Lower leg skin (tissue), 4 donors: ENCODE measurements at regions not wholly inside any gene's neighbourhood (a gene's known extent, or its start where the extent isn't known, plus 50 kb on each side); places are given as distances from the start of the nearest gene placed in this dataset.

Experiments
- DNase-seq, 2 donors: peaks; one replicate each; pipeline ENCODE4 v3.0.0-alpha.2; 2019; ENCODE audit warnings: low spot score in 2 of 2
- H3K4me3 ChIP-seq: fragments of 200-600 bp; sonication (generic); 2 replicates; pipeline ENCODE4 v1.5.1; 2017; ENCODE audit warnings: mild to moderate bottlenecking, low read depth; ENCODE audit not compliant: poor library complexity, severe bottlenecking
- CTCF ChIP-seq, 3 donors: fragments of 450-650 bp; IDR thresholded peaks; one replicate each; pipeline ENCODE4 v1.5.1; 2016; ENCODE audit warnings: antibody characterized with exemption in 3 of 3, mild to moderate bottlenecking in 3 of 3, moderate library complexity in 2 of 3
- POLR2A ChIP-seq, 2 donors: fragments of 450-650 bp; IDR thresholded peaks; one replicate each; pipeline ENCODE4 v1.6.1; 2016 to 2017; ENCODE audit warnings: antibody characterized with exemption in 2 of 2, mild to moderate bottlenecking in 1 of 2, moderate library complexity in 1 of 2
- WGBS, 2 donors: methylation state at CpG; one replicate each; pipeline ENCODE4 v1.1.5; 2018; 5-methylcytosine and 5-hydroxymethylcytosine counted together
- intact Hi-C: fragments of 100-400 bp; cut with DNase I; formaldehyde crosslinking; loops from one replicate; pipeline ENCODE4 v1.15.0; 2023; ENCODE audit warnings: low total_unique reads

GRCh38 chr10:125212150-125212809 is 51.9 kb upstream of the CTBP2 start:
- WGBS, 2 donors: 69 to 72% methylated on average over 6 of the region's 6 CpGs
- TF ChIP-seq CTCF (IDR thresholded peaks at IDR 0.05): no peak
- no peak for TF ChIP-seq POLR2A (IDR thresholded peaks at IDR 0.05)
- H3K4me3 ChIP-seq: no peak overlapping the region
- intact Hi-C loops: no loop called here
- DNase-seq: no peak
